Keratinocyte (primary cell): ENCODE measurements at regions not wholly inside any gene's neighbourhood (a gene's known extent, or its start where the extent isn't known, plus 50 kb on each side); places are given as distances from the start of the nearest gene placed in this dataset.

Experiments used
- DNase-seq: peaks from one replicate; pipeline ENCODE4 v3.0.0-alpha.2; 2011; ENCODE audit warnings: low read depth, missing footprints, low spot score
- FAIRE-seq: peaks from 2 replicates; lab custom pipeline; 2011; peaks lifted over from hg19 to GRCh38; lab: Jason Lieb, UNC
- H2AFZ ChIP-seq: 2 replicates; pipeline ENCODE4 v1.6.0; 2012; ENCODE audit warnings: low read length, control low read depth, inconsistent platforms; ENCODE audit not compliant: control insufficient read depth
- H3K27ac ChIP-seq: 2 replicates; pipeline ENCODE4 v1.5.1; 2011; ENCODE audit warnings: low read length; ENCODE audit not compliant: control insufficient read depth, insufficient read depth
- H3K27me3 ChIP-seq: 3 replicates; pipeline ENCODE4 v1.6.0; 2011; ENCODE audit warnings: low read length; ENCODE audit not compliant: control insufficient read depth, insufficient read depth; ENCODE audit errors: extremely low read depth
- H3K36me3 ChIP-seq, 2 experiments: 2 replicates in 1 of 2; 3 replicates in 1 of 2; pipeline ENCODE4 v1.5.1; 2011; ENCODE audit warnings: low read length in 2 of 2, mild to moderate bottlenecking in 1 of 2; ENCODE audit not compliant: control insufficient read depth in 2 of 2, insufficient read depth in 2 of 2; ENCODE audit errors: extremely low read depth in 1 of 2
- H3K4me1 ChIP-seq: 3 replicates; pipeline ENCODE4 v1.5.1; 2011; ENCODE audit warnings: low read length; ENCODE audit not compliant: control insufficient read depth, insufficient read depth; ENCODE audit errors: extremely low read depth
- H3K4me2 ChIP-seq: 3 replicates; pipeline ENCODE4 v1.6.0; 2011; ENCODE audit warnings: low read depth, low read length; ENCODE audit not compliant: control insufficient read depth, insufficient read depth; ENCODE audit errors: extremely low read depth
- H3K4me3 ChIP-seq, 3 experiments: fragments of 200-600 bp in 1 of 3; sonication (generic) in 1 of 3; 2 replicates in 2 of 3; 3 replicates in 1 of 3; pipeline ENCODE4 v1.5.1; 2011 to 2016; ENCODE audit warnings: low read length in 3 of 3, mild to moderate bottlenecking in 3 of 3, control low read depth in 2 of 3, inconsistent platforms in 1 of 3, low read depth in 1 of 3, mixed read lengths in 1 of 3, mixed run types in 1 of 3, moderate library complexity in 1 of 3; ENCODE audit not compliant: control insufficient read depth in 2 of 3, insufficient read depth in 2 of 3; ENCODE audit errors: extremely low read depth in 1 of 3
- H3K79me2 ChIP-seq: 2 replicates; pipeline ENCODE4 v1.6.0; 2012; ENCODE audit warnings: low read length; ENCODE audit not compliant: control insufficient read depth, insufficient read depth
- H3K9ac ChIP-seq: 3 replicates; pipeline ENCODE4 v1.6.0; 2011; ENCODE audit warnings: low read length; ENCODE audit not compliant: control insufficient read depth, insufficient read depth; ENCODE audit errors: extremely low read depth
- H3K9me1 ChIP-seq: 3 replicates; pipeline ENCODE4 v1.6.0; 2011; ENCODE audit warnings: low read length; ENCODE audit not compliant: control insufficient read depth, insufficient read depth; ENCODE audit errors: extremely low read depth
- H3K9me3 ChIP-seq: 2 replicates; pipeline ENCODE4 v1.5.1; 2012; ENCODE audit warnings: low read depth, low read length; ENCODE audit not compliant: control insufficient read depth
- H4K20me1 ChIP-seq: 3 replicates; pipeline ENCODE4 v1.6.0; 2011; ENCODE audit warnings: low read length; ENCODE audit not compliant: control insufficient read depth, insufficient read depth; ENCODE audit errors: extremely low read depth
- EZH2 ChIP-seq: IDR thresholded peaks from one replicate; pipeline ENCODE4 v1.6.1; 2012; ENCODE audit warnings: inconsistent platforms, mild to moderate bottlenecking, low read length, moderate library complexity
- dilution Hi-C: fragments of 300-500 bp; cut with MboI; formaldehyde crosslinking; loops from one replicate; pipeline ENCODE4 v1.7.0; 2020; ENCODE audit warnings: low sequenced_read_pairs; ENCODE audit not compliant: extremely low pct_ligation_motif_present
- TF ChIP-seq, protein P1 (sequence below), 3 experiments: IDR thresholded peaks in 1 of 3; conservative IDR thresholded peaks in 1 of 3; optimal IDR thresholded peaks in 1 of 3; 2 replicates in 2 of 3; 3 replicates in 1 of 3; pipeline versions ENCODE3 to v1.5.1; 2011; ENCODE audit warnings: low read length in 3 of 3, mild to moderate bottlenecking in 3 of 3, moderate library complexity in 2 of 3, control low read depth in 1 of 3, inconsistent platforms in 1 of 3; ENCODE audit not compliant: insufficient read depth in 2 of 3; ENCODE audit errors: extremely low read depth in 1 of 3

DNA sequence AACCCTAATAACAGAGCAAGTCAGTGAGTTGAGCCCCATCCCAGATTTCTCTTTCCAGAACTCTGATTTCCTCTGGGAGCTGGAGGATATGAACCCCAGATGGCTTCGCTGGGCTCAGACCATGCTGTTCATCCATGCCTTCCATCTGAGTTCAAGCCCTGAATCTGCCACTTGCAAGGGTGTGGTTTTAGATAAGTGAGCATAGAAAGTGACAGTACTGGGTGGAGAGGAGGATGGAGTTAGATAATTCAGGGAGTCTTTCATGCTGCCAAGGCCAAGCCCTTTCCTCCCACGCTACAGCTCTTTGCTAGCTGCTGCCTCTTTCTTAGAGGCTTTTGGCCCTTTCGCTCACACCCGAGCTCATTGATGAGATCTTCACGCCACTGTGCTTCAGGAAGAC is 57.2 kb upstream of the MAFB start:
- H3K79me2 ChIP-seq = no peaks in the 10 kb centered on the region
- no peaks in the 10 kb centered on the region for H4K20me1 ChIP-seq
- no peak overlapping the region for H3K4me2 ChIP-seq
- H3K9me1 ChIP-seq = no peaks in the 10 kb centered on the region
- H3K36me3 ChIP-seq = no peaks in the 10 kb centered on the region
- no peak overlapping the region for H3K9ac ChIP-seq
- DNase-seq (no peak), FAIRE-seq (no peak)
- TF ChIP-seq EZH2 = no peak
- TF ChIP-seq, protein P1, sequence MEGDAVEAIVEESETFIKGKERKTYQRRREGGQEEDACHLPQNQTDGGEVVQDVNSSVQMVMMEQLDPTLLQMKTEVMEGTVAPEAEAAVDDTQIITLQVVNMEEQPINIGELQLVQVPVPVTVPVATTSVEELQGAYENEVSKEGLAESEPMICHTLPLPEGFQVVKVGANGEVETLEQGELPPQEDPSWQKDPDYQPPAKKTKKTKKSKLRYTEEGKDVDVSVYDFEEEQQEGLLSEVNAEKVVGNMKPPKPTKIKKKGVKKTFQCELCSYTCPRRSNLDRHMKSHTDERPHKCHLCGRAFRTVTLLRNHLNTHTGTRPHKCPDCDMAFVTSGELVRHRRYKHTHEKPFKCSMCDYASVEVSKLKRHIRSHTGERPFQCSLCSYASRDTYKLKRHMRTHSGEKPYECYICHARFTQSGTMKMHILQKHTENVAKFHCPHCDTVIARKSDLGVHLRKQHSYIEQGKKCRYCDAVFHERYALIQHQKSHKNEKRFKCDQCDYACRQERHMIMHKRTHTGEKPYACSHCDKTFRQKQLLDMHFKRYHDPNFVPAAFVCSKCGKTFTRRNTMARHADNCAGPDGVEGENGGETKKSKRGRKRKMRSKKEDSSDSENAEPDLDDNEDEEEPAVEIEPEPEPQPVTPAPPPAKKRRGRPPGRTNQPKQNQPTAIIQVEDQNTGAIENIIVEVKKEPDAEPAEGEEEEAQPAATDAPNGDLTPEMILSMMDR (optimal IDR thresholded peaks at IDR 0.05 in 1 of 3, IDR thresholded peaks at IDR 0.05 in 1 of 3, conservative IDR thresholded peaks at IDR 0.05 in 1 of 3; ENCODE audit: extremely low read depth in 1 of 3, insufficient read depth in 2 of 3, low read length in 3 of 3) = no peak
- H3K4me1 ChIP-seq = no peaks in the 10 kb centered on the region
- no peak overlapping the region for H2AFZ ChIP-seq
- H3K9me3 ChIP-seq = no peaks in the 10 kb centered on the region
- peaks cover 6% of the 10 kb centered on the region for H3K27me3 ChIP-seq
- H3K27ac ChIP-seq = no peak overlapping the region
- H3K4me3 ChIP-seq = no peak overlapping the region
- dilution Hi-C loops = loop anchor here (25.0 kb wide), 1 partner anchor 191 kb away; no protein-coding TSS in a partner anchor

DNA sequence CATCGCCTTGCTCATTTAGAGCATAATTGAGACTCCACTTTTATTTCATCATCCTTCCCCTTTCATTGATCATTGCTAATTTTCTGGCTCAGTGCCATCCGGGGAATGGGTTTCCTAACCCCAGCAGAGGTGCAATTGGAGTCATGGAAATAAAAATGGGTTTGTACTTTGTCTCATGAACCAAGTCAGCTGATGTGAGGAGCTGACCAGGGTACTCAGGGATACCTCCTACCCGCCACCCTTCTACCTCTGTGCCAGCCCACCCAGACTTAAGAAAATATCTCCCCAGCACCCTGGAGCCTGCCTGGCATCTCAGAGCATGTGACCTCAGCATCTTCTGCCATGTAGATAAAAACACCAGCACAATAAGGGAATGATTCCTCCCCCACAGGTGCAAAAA is 59.1 kb upstream of the MAFB start:
- TF ChIP-seq EZH2 = no peak
- no peaks in the 10 kb centered on the region for H3K36me3 ChIP-seq
- no peaks in the 10 kb centered on the region for H3K9me3 ChIP-seq
- H3K27ac ChIP-seq = no peak overlapping the region
- no peaks in the 10 kb centered on the region for H3K79me2 ChIP-seq
- no peaks in the 10 kb centered on the region for H4K20me1 ChIP-seq
- no peak for DNase-seq
- no peaks in the 10 kb centered on the region for H3K4me1 ChIP-seq
- no peaks in the 10 kb centered on the region for H3K9me1 ChIP-seq
- H3K9ac ChIP-seq = no peak overlapping the region
- FAIRE-seq = no peak
- no peak overlapping the region for H3K4me3 ChIP-seq
- dilution Hi-C loops = loop anchor here (25.0 kb wide), 1 partner anchor 189 kb away; no protein-coding TSS in a partner anchor
- H3K4me2 ChIP-seq = no peak overlapping the region
- peaks cover 2% of the 10 kb centered on the region for H3K27me3 ChIP-seq
- no peak overlapping the region for H2AFZ ChIP-seq

DNA sequence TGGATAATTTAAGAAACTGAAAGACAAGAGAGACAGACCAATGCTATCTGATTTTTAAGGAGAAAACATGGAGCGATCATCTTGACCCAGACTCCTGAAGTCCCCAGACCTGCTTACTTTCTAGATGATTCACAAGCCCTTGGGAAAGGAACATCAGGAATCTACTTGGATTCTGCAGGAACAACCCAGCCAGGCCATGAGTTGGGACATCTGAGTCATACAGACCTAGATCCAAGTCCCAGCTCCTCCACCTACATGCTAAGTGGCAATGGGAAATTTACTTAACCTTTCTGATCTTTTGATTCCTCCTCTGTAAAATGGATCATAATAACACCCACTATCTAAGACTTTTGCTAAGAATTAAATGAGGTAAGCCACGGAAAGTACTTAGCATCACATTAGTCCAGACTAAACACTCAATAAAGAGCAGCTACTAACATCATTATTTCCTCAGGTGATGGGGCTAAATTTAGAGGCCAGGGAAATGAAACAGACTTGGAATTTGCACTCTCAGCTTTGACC is 61.0 kb upstream of the MAFB start:
- no peaks in the 10 kb centered on the region for H3K9me1 ChIP-seq
- H4K20me1 ChIP-seq = no peaks in the 10 kb centered on the region
- H3K4me3 ChIP-seq = no peak overlapping the region
- H3K4me2 ChIP-seq = no peak overlapping the region
- no peaks in the 10 kb centered on the region for H3K36me3 ChIP-seq
- no peak overlapping the region for H3K27ac ChIP-seq
- no peaks in the 10 kb centered on the region for H3K4me1 ChIP-seq
- no peak overlapping the region for H3K9ac ChIP-seq
- H3K79me2 ChIP-seq = no peaks in the 10 kb centered on the region
- no peaks in the 10 kb centered on the region for H3K9me3 ChIP-seq
- no peaks in the 10 kb centered on the region for H3K27me3 ChIP-seq
- no peak for FAIRE-seq
- H2AFZ ChIP-seq = no peak overlapping the region
- dilution Hi-C loops = loop anchor here (25.0 kb wide), 1 partner anchor 187 kb away; no protein-coding TSS in a partner anchor
- DNase-seq = no peak
- TF ChIP-seq, protein P1 (optimal IDR thresholded peaks at IDR 0.05 in 1 of 3, IDR thresholded peaks at IDR 0.05 in 1 of 3, conservative IDR thresholded peaks at IDR 0.05 in 1 of 3; ENCODE audit: extremely low read depth in 1 of 3, insufficient read depth in 2 of 3, low read length in 3 of 3) = no peak
- TF ChIP-seq EZH2 = no peak
